Sigmoid colon (tissue), 6 donors: ENCODE measurements at regions not wholly inside any gene's neighbourhood (a gene's known extent, or its start where the extent isn't known, plus 50 kb on each side); places are given as distances from the start of the nearest gene placed in this dataset.

ENCODE experiments used
- DNase-seq: peaks from one replicate; pipeline ENCODE4 v3.0.0-alpha.2; 2019
- H3K27ac ChIP-seq, 4 donors: fragments of 200-600 bp; sonication (generic); one replicate each; pipeline ENCODE4 v1.5.1; 2016 to 2019; ENCODE audit warnings: mild to moderate bottlenecking in 1 of 4
- H3K27me3 ChIP-seq, 3 donors: fragments of 200-600 bp; sonication (generic); one replicate each; pipeline ENCODE4 v1.5.1; 2019; ENCODE audit warnings: mild to moderate bottlenecking in 1 of 3
- H3K36me3 ChIP-seq, 4 donors: fragments of 200-600 bp; sonication (generic); one replicate each; pipeline ENCODE4 v1.5.1; 2016 to 2019
- H3K4me1 ChIP-seq, 4 donors: fragments of 200-600 bp; sonication (generic); one replicate each; pipeline ENCODE4 v1.5.1; 2017 to 2019
- H3K4me3 ChIP-seq, 4 donors: fragments of 200-600 bp; sonication (generic); one replicate each; pipeline ENCODE4 v1.5.1; 2017 to 2019; ENCODE audit warnings: mild to moderate bottlenecking in 2 of 4, moderate library complexity in 1 of 4
- H3K9me3 ChIP-seq, 4 donors: fragments of 200-600 bp in 3 of 4; sonication (generic) in 3 of 4; one replicate each; pipeline versions ENCODE4 v1.5.1 to v1.6.1; 2013 to 2019
- CTCF ChIP-seq, 4 experiments: fragments of 450-650 bp in 3 of 4; fragments of 200-600 bp in 1 of 4; IDR thresholded peaks; one replicate each; pipeline ENCODE4 v1.5.1; 2016 to 2019; ENCODE audit warnings: antibody characterized with exemption in 4 of 4, mild to moderate bottlenecking in 3 of 4, moderate library complexity in 2 of 4
- EP300 ChIP-seq, 4 donors: sonication (generic); formaldehyde crosslinking; IDR thresholded peaks; one replicate each; pipeline ENCODE4 v1.6.1; 2017; ENCODE audit warnings: antibody characterized with exemption in 4 of 4
- POLR2A ChIP-seq, 2 donors: fragments of 450-650 bp; IDR thresholded peaks; one replicate each; pipeline ENCODE4 v1.6.1; 2016; ENCODE audit warnings: antibody characterized with exemption in 2 of 2, mild to moderate bottlenecking in 2 of 2, moderate library complexity in 2 of 2
- POLR2AphosphoS5 ChIP-seq, 4 donors: sonication (generic); formaldehyde crosslinking; IDR thresholded peaks; one replicate each; pipeline ENCODE4 v1.6.1; 2017; ENCODE audit warnings: antibody characterized with exemption in 4 of 4
- WGBS, 2 donors: extraction: QIAGEN DNeasy Blood & Tissue Kit; methylation state at CpG; one replicate each; pipeline ENCODE4 v1.1.7; 2013; 5-methylcytosine and 5-hydroxymethylcytosine counted together
- intact Hi-C: fragments of 100-400 bp; cut with DNase I; formaldehyde crosslinking; loops from one replicate; pipeline ENCODE4 v1.15.1; 2023
- donor health status: healthy with polysubstance abuse.
- donor health status: healthy.

GRCh38 chr18:43559507-43559906 is 282.2 kb upstream of the SYT4 start:
- no peak for DNase-seq
- Histone ChIP-seq H3K9me3 (peaks cover 0 to 4% (median 0%) of the 10 kb centered on the region in 4 donors), H3K4me1 (no peaks in the 10 kb centered on the region), H3K27me3 (no peaks in the 10 kb centered on the region), H3K4me3 (no peak overlapping the region), H3K36me3 (no peaks in the 10 kb centered on the region), H3K27ac (no peak overlapping the region)
- TF ChIP-seq CTCF (IDR thresholded peaks at IDR 0.05) (no peak), EP300 (IDR thresholded peaks at IDR 0.05) (no peak), POLR2AphosphoS5 (IDR thresholded peaks at IDR 0.05) (no peak), POLR2A (IDR thresholded peaks at IDR 0.05) (no peak)
- intact Hi-C loops, result no loop called here
- WGBS, 2 donors, result 84 to 90% methylated on average over 3 of the region's 3 CpGs

GRCh38 chr18:43563780-43564179 is 286.5 kb upstream of the SYT4 start:
- intact Hi-C loops, result loop anchor here (5.0 to 10.0 kb wide), 2 partner anchors 1261 to 1449 kb away; no protein-coding TSS in a partner anchor
- no peaks in the 10 kb centered on the region for H3K9me3 ChIP-seq
- no peak overlapping the region for H3K27ac ChIP-seq
- no peaks in the 10 kb centered on the region for H3K27me3 ChIP-seq
- DNase-seq, result no peak
- H3K4me3 ChIP-seq, result no peak overlapping the region
- H3K36me3 ChIP-seq, result no peaks in the 10 kb centered on the region
- WGBS, 2 donors, result 30 to 31% methylated on average over 3 of the region's 3 CpGs
- no peak for TF ChIP-seq EP300 (IDR thresholded peaks at IDR 0.05)
- peak in 3 of 4 experiments; percentile 20 to 39 (median 22) for TF ChIP-seq CTCF (IDR thresholded peaks at IDR 0.05)
- H3K4me1 ChIP-seq, result no peaks in the 10 kb centered on the region

GRCh38 chr18:43570593-43570992 is 293.3 kb upstream of the SYT4 start:
- Histone ChIP-seq H3K9me3 (no peaks in the 10 kb centered on the region), H3K4me3 (no peak overlapping the region), H3K27ac (no peak overlapping the region), H3K36me3 (no peaks in the 10 kb centered on the region), H3K4me1 (peaks cover 0 to 6% (median 0%) of the 10 kb centered on the region in 4 donors), H3K27me3 (no peaks in the 10 kb centered on the region)
- no peak for TF ChIP-seq CTCF (IDR thresholded peaks at IDR 0.05)
- no peak for TF ChIP-seq POLR2AphosphoS5 (IDR thresholded peaks at IDR 0.05)
- no peak for TF ChIP-seq POLR2A (IDR thresholded peaks at IDR 0.05)
- no peak for TF ChIP-seq EP300 (IDR thresholded peaks at IDR 0.05)
- 84 to 91% methylated on average over 4 of the region's 4 CpGs for WGBS, 2 donors
- no peak for DNase-seq
- intact Hi-C loops, result no loop called here

GRCh38 chr18:43571078-43571689 is 293.9 kb upstream of the SYT4 start:
- no peaks in the 10 kb centered on the region for H3K9me3 ChIP-seq
- no peak for DNase-seq
- H3K27me3 ChIP-seq, result no peaks in the 10 kb centered on the region
- H3K4me1 ChIP-seq, result peaks cover 0 to 6% (median 0%) of the 10 kb centered on the region in 4 donors
- H3K36me3 ChIP-seq, result no peaks in the 10 kb centered on the region
- no peak overlapping the region for H3K4me3 ChIP-seq
- TF ChIP-seq CTCF (IDR thresholded peaks at IDR 0.05) (peak; percentile 20 to 73 (median 57)), POLR2A (IDR thresholded peaks at IDR 0.05) (no peak)
- 27 to 40% methylated on average over 4 of the region's 4 CpGs for WGBS, 2 donors
- intact Hi-C loops, result no loop called here
- H3K27ac ChIP-seq, result no peak overlapping the region

- Histone ChIP-seq H3K9me3 (no peaks in the 10 kb centered on the region), H3K36me3 (no peaks in the 10 kb centered on the region), H3K4me1 (peaks cover 0 to 6% (median 0%) of the 10 kb centered on the region in 4 donors), H3K27me3 (no peaks in the 10 kb centered on the region), H3K4me3 (no peak overlapping the region), H3K27ac (no peak overlapping the region)
- TF ChIP-seq POLR2A (IDR thresholded peaks at IDR 0.05) (no peak), POLR2AphosphoS5 (IDR thresholded peaks at IDR 0.05) (no peak), EP300 (IDR thresholded peaks at IDR 0.05) (no peak), CTCF (IDR thresholded peaks at IDR 0.05) (no peak)
- 62 to 65% methylated on average over 2 of the region's 2 CpGs for WGBS, 2 donors
- intact Hi-C loops, result no loop called here
- no peak for DNase-seq
Measured at GRCh38 chr18:43572163-43572562, 294.9 kb upstream of the SYT4 start.
